HL-60 (cell line): ENCODE measurements at regions not wholly inside any gene's neighbourhood (a gene's known extent, or its start where the extent isn't known, plus 50 kb on each side); places are given as distances from the start of the nearest gene placed in this dataset.

Experiments used
- DNase-seq, 2 experiments: peaks; one replicate each; pipeline ENCODE4 v3.0.0-alpha.2; 2010 to 2020; ENCODE audit warnings: low read depth in 1 of 2, low spot score in 1 of 2
- H3K27ac ChIP-seq: fragments of 250-450 bp; sonication (Bioruptor Pico); replicated peaks from 2 replicates; pipeline ENCODE4 v1.5.1; 2020; ENCODE audit warnings: mild to moderate bottlenecking, moderate library complexity
- H3K27me3 ChIP-seq: fragments of 250-450 bp; sonication (Bioruptor Pico); 2 replicates; pipeline ENCODE4 v1.5.1; 2021; ENCODE audit warnings: mild to moderate bottlenecking, moderate library complexity; ENCODE audit not compliant: insufficient read depth, poor library complexity, severe bottlenecking
- H3K4me3 ChIP-seq: replicated peaks from 2 replicates; pipeline ENCODE4 v1.5.1; 2011; ENCODE audit warnings: mild to moderate bottlenecking, control low read depth, low read length; ENCODE audit not compliant: insufficient read depth
- CTCF ChIP-seq: IDR thresholded peaks from one replicate; pipeline ENCODE4 v1.5.1; 2011; ENCODE audit warnings: low read length, control low read depth, inconsistent platforms; ENCODE audit not compliant: insufficient read depth
- GABPA ChIP-seq: IDR thresholded peaks from 2 replicates; pipeline ENCODE4 v1.6.1; 2012; ENCODE audit warnings: low read depth
- POLR2AphosphoS5 ChIP-seq: IDR thresholded peaks from 2 replicates; pipeline ENCODE4 v1.6.1; 2012; ENCODE audit warnings: low read depth
- REST ChIP-seq: IDR thresholded peaks from 2 replicates; pipeline ENCODE4 v1.6.1; 2012; ENCODE audit warnings: low read depth; ENCODE audit not compliant: insufficient replicate concordance
- SPI1 ChIP-seq: IDR thresholded peaks from 2 replicates; pipeline ENCODE4 v1.6.1; 2012; ENCODE audit warnings: low read depth, mild to moderate bottlenecking, borderline replicate concordance

GRCh38 chr4:60443796-60444195 lies 756.3 kb upstream of the ADGRL3 start:
- TF ChIP-seq GABPA (no peak), REST (no peak), POLR2AphosphoS5 (no peak), SPI1 (no peak), CTCF (no peak)
- Histone ChIP-seq H3K4me3 (no peak overlapping the region), H3K27me3 (no peaks in the 10 kb centered on the region)

GRCh38 chr4:60450054-60450453 lies 750.1 kb upstream of the ADGRL3 start:
- H3K27ac ChIP-seq = no peak overlapping the region
- no peak for DNase-seq

More at GRCh38 chr4:60443796-60444195, 756.3 kb upstream of the ADGRL3 start:
- H3K27ac ChIP-seq = no peak overlapping the region
- DNase-seq = no peak

GRCh38 chr4:60452266-60452665 lies 747.9 kb upstream of the ADGRL3 start:
- DNase-seq = no peak
- Histone ChIP-seq H3K27ac (no peak overlapping the region), H3K4me3 (no peak overlapping the region), H3K27me3 (no peaks in the 10 kb centered on the region)
- TF ChIP-seq CTCF (no peak), REST (no peak), SPI1 (no peak), POLR2AphosphoS5 (no peak), GABPA (no peak)

More at GRCh38 chr4:60450054-60450453, 750.1 kb upstream of the ADGRL3 start:
- H3K27me3 ChIP-seq = no peaks in the 10 kb centered on the region
- TF ChIP-seq CTCF (no peak), SPI1 (no peak), REST (no peak), POLR2AphosphoS5 (no peak), GABPA (no peak)
- H3K4me3 ChIP-seq = no peak overlapping the region
